Adrenal gland (tissue), 5 donors: ENCODE measurements at regions not wholly inside any gene's neighbourhood (a gene's known extent, or its start where the extent isn't known, plus 50 kb on each side); places are given as distances from the start of the nearest gene placed in this dataset.

ENCODE experiments used
- POLR2A ChIP-seq, 2 donors: fragments of 450-650 bp; IDR thresholded peaks; one replicate each; pipeline ENCODE4 v1.6.1; 2017; ENCODE audit warnings: antibody characterized with exemption in 2 of 2, mild to moderate bottlenecking in 2 of 2, moderate library complexity in 1 of 2
- TF ChIP-seq, protein P1 (sequence below), 6 experiments: fragments of 450-650 bp in 4 of 6; fragments of 200-600 bp in 2 of 6; sonication (generic) in 1 of 6; IDR thresholded peaks; 1 replicate in 5 of 6; 2 replicates in 1 of 6; pipeline versions ENCODE4 v1.5.1 to v1.8.0; 2016 to 2021; ENCODE audit warnings: antibody characterized with exemption in 6 of 6, mild to moderate bottlenecking in 2 of 6, moderate library complexity in 1 of 6
- donor health status: DM: no; HTN: no; CAD: no.

- TF ChIP-seq, protein P1, sequence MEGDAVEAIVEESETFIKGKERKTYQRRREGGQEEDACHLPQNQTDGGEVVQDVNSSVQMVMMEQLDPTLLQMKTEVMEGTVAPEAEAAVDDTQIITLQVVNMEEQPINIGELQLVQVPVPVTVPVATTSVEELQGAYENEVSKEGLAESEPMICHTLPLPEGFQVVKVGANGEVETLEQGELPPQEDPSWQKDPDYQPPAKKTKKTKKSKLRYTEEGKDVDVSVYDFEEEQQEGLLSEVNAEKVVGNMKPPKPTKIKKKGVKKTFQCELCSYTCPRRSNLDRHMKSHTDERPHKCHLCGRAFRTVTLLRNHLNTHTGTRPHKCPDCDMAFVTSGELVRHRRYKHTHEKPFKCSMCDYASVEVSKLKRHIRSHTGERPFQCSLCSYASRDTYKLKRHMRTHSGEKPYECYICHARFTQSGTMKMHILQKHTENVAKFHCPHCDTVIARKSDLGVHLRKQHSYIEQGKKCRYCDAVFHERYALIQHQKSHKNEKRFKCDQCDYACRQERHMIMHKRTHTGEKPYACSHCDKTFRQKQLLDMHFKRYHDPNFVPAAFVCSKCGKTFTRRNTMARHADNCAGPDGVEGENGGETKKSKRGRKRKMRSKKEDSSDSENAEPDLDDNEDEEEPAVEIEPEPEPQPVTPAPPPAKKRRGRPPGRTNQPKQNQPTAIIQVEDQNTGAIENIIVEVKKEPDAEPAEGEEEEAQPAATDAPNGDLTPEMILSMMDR (IDR thresholded peaks at IDR 0.05), result peak in 4 of 6 experiments; percentile 14 to 48 (median 28)
- TF ChIP-seq POLR2A (IDR thresholded peaks at IDR 0.05), result no peak
These were observed 51.2 kb upstream of the RGS7 start for GRCh38 chr1:241408170-241408569.
